Breast epithelium (tissue), 4 donors: ENCODE measurements at regions not wholly inside any gene's neighbourhood (a gene's known extent, or its start where the extent isn't known, plus 50 kb on each side); places are given as distances from the start of the nearest gene placed in this dataset.

ENCODE experiments used
- DNase-seq, 2 donors: peaks; one replicate each; pipeline ENCODE4 v3.0.0-alpha.2; 2019; ENCODE audit warnings: low spot score in 2 of 2
- H3K27ac ChIP-seq, 2 donors: fragments of 200-600 bp; sonication (generic) in 1 of 2; one replicate each; pipeline ENCODE4 v1.5.1; 2016 to 2019; ENCODE audit warnings: mild to moderate bottlenecking in 1 of 2
- H3K27me3 ChIP-seq, 2 donors: fragments of 200-600 bp; sonication (generic) in 1 of 2; one replicate each; pipeline versions ENCODE4 v1.5.1 to v1.6.0; 2017 to 2019; ENCODE audit warnings: control low read depth in 1 of 2, mild to moderate bottlenecking in 1 of 2
- H3K36me3 ChIP-seq: fragments of 200-600 bp; one replicate; pipeline ENCODE4 v1.5.1; 2019
- H3K4me1 ChIP-seq, 2 donors: fragments of 200-600 bp; sonication (generic); one replicate each; pipeline ENCODE4 v1.5.1; 2016 to 2019; ENCODE audit warnings: control low read depth in 1 of 2
- H3K4me3 ChIP-seq, 3 donors: fragments of 200-600 bp; sonication (generic); 1 replicate in 2 of 3; 2 replicates in 1 of 3; pipeline ENCODE4 v1.5.1; 2016 to 2019; ENCODE audit warnings: mild to moderate bottlenecking in 3 of 3, moderate library complexity in 2 of 3
- H3K9me3 ChIP-seq, 2 donors: fragments of 200-600 bp; sonication (generic) in 1 of 2; one replicate each; pipeline ENCODE4 v1.5.1; 2016 to 2019; ENCODE audit warnings: control low read depth in 1 of 2
- POLR2A ChIP-seq: fragments of 450-650 bp; IDR thresholded peaks from one replicate; pipeline ENCODE4 v1.6.1; 2016; ENCODE audit warnings: antibody characterized with exemption, mild to moderate bottlenecking, moderate library complexity
- POLR2AphosphoS5 ChIP-seq, 3 donors: sonication (generic); formaldehyde crosslinking; IDR thresholded peaks; one replicate each; pipeline ENCODE4 v1.6.1; 2017; ENCODE audit warnings: antibody characterized with exemption in 3 of 3
- intact Hi-C: fragments of 100-400 bp; cut with DNase I; formaldehyde crosslinking; loops from one replicate; pipeline ENCODE4 v1.15.1; 2023; ENCODE audit warnings: low total_unique reads
- TF ChIP-seq, protein P1 (sequence below), 3 donors: fragments of 450-650 bp; IDR thresholded peaks; one replicate each; pipeline ENCODE4 v1.5.1; 2016 to 2017; ENCODE audit warnings: antibody characterized with exemption in 3 of 3, mild to moderate bottlenecking in 3 of 3, moderate library complexity in 3 of 3

DNA sequence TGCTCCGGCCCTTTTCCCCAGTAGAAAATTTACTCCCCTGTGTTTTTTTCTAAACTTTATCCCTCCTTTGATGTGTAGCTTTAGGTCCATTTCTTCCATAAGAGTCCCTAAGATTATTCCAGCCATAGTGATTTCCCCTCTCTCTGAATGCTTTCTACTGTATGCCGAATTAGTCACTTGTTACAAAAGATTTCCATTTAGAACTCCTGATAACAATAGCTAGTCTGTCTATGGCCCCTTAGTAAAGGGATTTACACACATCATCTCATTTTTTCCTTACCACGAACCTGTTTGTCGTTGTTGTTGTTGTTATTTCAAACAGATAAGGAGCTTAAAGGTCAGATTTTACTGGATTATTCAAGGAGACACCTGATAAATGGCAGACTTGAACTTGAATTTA lies 256.1 kb downstream of the PAX3 start:
- no peak for TF ChIP-seq POLR2AphosphoS5 (IDR thresholded peaks at IDR 0.05)
- no peak for TF ChIP-seq POLR2A
- TF ChIP-seq, protein P1, sequence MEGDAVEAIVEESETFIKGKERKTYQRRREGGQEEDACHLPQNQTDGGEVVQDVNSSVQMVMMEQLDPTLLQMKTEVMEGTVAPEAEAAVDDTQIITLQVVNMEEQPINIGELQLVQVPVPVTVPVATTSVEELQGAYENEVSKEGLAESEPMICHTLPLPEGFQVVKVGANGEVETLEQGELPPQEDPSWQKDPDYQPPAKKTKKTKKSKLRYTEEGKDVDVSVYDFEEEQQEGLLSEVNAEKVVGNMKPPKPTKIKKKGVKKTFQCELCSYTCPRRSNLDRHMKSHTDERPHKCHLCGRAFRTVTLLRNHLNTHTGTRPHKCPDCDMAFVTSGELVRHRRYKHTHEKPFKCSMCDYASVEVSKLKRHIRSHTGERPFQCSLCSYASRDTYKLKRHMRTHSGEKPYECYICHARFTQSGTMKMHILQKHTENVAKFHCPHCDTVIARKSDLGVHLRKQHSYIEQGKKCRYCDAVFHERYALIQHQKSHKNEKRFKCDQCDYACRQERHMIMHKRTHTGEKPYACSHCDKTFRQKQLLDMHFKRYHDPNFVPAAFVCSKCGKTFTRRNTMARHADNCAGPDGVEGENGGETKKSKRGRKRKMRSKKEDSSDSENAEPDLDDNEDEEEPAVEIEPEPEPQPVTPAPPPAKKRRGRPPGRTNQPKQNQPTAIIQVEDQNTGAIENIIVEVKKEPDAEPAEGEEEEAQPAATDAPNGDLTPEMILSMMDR (IDR thresholded peaks at IDR 0.05) = no peak
- no peaks in the 10 kb centered on the region for H3K4me1 ChIP-seq
- no peak overlapping the region for H3K27ac ChIP-seq
- H3K27me3 ChIP-seq = no peaks in the 10 kb centered on the region
- intact Hi-C loops = no loop called here
- no peaks in the 10 kb centered on the region for H3K9me3 ChIP-seq
- no peaks in the 10 kb centered on the region for H3K36me3 ChIP-seq
- no peak for DNase-seq
- no peak overlapping the region for H3K4me3 ChIP-seq

DNA sequence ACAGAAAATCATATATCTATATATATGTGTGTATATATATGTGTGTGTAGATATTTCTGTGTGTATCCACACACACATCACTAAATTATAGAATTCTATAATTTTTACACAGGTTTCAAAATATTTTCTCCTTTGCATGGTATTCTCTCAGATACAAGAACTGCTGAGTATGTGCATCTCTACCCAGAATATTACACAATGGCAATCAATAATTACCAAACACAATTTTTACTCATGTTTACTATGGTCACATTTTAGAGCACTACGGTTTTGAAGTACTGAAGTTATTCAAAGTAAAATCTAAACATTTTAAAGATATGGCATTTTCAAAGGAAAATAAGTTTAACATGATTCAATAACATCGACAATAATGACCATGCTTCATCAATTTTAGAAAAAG lies 258.5 kb downstream of the PAX3 start:
- Histone ChIP-seq H3K27me3 (no peaks in the 10 kb centered on the region), H3K9me3 (no peaks in the 10 kb centered on the region), H3K4me1 (no peaks in the 10 kb centered on the region), H3K27ac (no peak overlapping the region), H3K36me3 (no peaks in the 10 kb centered on the region), H3K4me3 (no peak overlapping the region)
- intact Hi-C loops = no loop called here
- no peak for DNase-seq
- TF ChIP-seq, protein P1 (IDR thresholded peaks at IDR 0.05) = no peak
- TF ChIP-seq POLR2A (no peak), POLR2AphosphoS5 (IDR thresholded peaks at IDR 0.05) (no peak)

DNA sequence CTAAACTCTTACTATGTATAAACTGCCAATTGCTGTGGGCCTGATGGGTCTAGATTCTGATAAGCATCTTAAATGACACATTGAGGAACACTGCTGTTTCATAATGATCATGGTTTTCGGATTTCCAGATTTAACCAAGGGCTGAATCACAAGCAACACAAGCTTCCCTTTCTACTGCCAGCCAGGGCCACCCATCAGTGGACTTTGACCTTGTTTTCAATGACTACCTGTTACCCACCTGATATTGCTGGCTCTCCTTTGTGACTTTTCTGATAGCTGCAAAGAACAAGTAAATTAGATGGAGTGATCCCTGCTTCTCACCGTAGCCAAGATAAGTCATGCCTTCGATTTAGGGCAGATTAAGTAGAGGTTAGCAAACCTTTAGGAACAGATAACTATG lies 259.0 kb downstream of the PAX3 start:
- DNase-seq = no peak
- H3K27ac ChIP-seq = no peak overlapping the region
- H3K4me1 ChIP-seq = no peaks in the 10 kb centered on the region
- intact Hi-C loops = no loop called here
- no peaks in the 10 kb centered on the region for H3K27me3 ChIP-seq
- H3K4me3 ChIP-seq = no peak overlapping the region
- no peak for TF ChIP-seq POLR2AphosphoS5 (IDR thresholded peaks at IDR 0.05)
- TF ChIP-seq, protein P1 (IDR thresholded peaks at IDR 0.05) = no peak
- no peak for TF ChIP-seq POLR2A
- H3K36me3 ChIP-seq = no peaks in the 10 kb centered on the region
- no peaks in the 10 kb centered on the region for H3K9me3 ChIP-seq

DNA sequence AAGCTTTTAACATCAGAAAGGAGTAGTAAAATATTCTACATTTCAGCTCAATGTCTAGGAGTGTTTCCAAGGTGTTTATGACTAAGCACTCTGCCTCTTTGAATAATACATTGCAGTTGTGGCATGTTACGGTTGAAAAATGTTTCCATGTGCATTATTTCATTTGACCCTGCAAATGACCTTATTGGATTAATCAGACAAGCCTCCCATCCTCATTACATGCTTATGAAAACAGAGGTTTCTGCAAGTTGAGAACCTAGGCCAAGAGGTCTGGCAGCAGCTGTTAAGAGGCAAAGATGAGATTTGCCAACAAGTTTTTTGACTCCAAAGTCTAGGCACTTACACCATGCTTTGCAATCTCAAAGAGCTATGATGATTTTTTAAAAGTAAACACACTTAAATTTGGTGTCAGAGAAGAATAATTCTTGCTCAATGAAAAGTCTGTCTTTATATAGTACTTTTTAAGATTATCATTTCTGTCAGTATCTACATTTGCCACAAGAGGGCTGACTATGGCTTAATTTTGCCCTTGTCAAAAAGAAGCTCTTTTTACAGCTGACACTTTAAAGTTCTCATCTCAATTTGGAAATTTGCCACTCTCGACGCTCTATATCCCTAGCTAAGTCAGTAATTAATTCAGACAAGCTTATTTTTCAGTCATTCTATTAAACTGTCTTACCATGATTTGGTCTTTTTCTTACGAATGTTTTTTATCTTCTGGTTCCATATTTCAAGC lies 260.6 kb downstream of the PAX3 start:
- no peak for DNase-seq
- intact Hi-C loops = no loop called here
- H3K27me3 ChIP-seq = no peaks in the 10 kb centered on the region

DNA sequence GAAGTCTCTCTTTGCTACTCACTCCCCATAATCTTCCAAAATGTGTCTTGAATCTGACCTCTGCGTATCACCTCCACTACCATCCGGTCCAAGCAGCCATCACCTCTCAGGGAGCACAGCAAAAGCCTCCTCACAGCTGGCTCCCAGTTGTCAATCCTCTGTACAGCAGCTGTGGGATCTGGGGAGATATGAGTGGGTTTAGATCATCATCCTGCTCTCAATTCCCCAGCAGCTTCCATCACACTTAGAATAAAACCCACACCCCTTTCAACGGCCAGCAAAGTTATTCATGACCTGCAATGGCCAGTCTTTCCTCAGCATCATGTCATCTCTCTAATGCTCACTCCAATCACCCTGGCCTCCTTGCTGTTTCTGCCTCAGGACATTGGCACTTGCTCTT lies 261.6 kb downstream of the PAX3 start:
- no peak for DNase-seq
- Histone ChIP-seq H3K4me1 (no peaks in the 10 kb centered on the region), H3K27me3 (no peaks in the 10 kb centered on the region), H3K27ac (no peak overlapping the region), H3K4me3 (no peak overlapping the region), H3K9me3 (no peaks in the 10 kb centered on the region), H3K36me3 (no peaks in the 10 kb centered on the region)
- no peak for TF ChIP-seq POLR2AphosphoS5 (IDR thresholded peaks at IDR 0.05)
- TF ChIP-seq POLR2A = no peak
- TF ChIP-seq, protein P1 (IDR thresholded peaks at IDR 0.05) = no peak
- intact Hi-C loops = no loop called here

More for the DNA sequence above, 260.6 kb downstream of the PAX3 start:
- H3K4me3 ChIP-seq = no peak overlapping the region
- no peak overlapping the region for H3K27ac ChIP-seq
- TF ChIP-seq POLR2A = no peak
- TF ChIP-seq, protein P1 (IDR thresholded peaks at IDR 0.05) = peak in 1 of 3 donors; percentile 25
- H3K4me1 ChIP-seq = no peaks in the 10 kb centered on the region
- H3K36me3 ChIP-seq = no peaks in the 10 kb centered on the region
- H3K9me3 ChIP-seq = no peaks in the 10 kb centered on the region
